Vagina (tissue), 2 donors: ENCODE measurements at regions not wholly inside any gene's neighbourhood (a gene's known extent, or its start where the extent isn't known, plus 50 kb on each side); places are given as distances from the start of the nearest gene placed in this dataset.

Experiments
- DNase-seq, 2 donors: peaks; one replicate each; pipeline ENCODE4 v3.0.0-alpha.2; 2017; ENCODE audit errors: extremely low spot score in 2 of 2
- H3K27ac ChIP-seq: fragments of 200-600 bp; sonication (generic); one replicate; pipeline ENCODE4 v1.5.1; 2019
- H3K27me3 ChIP-seq: fragments of 200-600 bp; sonication (generic); one replicate; pipeline ENCODE4 v1.5.1; 2019
- H3K36me3 ChIP-seq, 2 donors: fragments of 200-600 bp; sonication (generic); one replicate each; pipeline ENCODE4 v1.5.1; 2017 to 2019
- H3K4me1 ChIP-seq: fragments of 200-600 bp; sonication (generic); one replicate; pipeline ENCODE4 v1.5.1; 2019
- H3K4me3 ChIP-seq, 2 donors: fragments of 200-600 bp; sonication (generic); 1 replicate in 1 of 2; 2 replicates in 1 of 2; pipeline ENCODE4 v1.5.1; 2016 to 2019
- H3K9me3 ChIP-seq: fragments of 200-600 bp; sonication (generic); one replicate; pipeline ENCODE4 v1.5.1; 2019
- CTCF ChIP-seq, 3 experiments: fragments of 450-650 bp in 2 of 3; fragments of 200-600 bp in 1 of 3; sonication (generic) in 1 of 3; IDR thresholded peaks; one replicate each; pipeline ENCODE4 v1.5.1; 2017 to 2019; ENCODE audit warnings: antibody characterized with exemption in 3 of 3, mild to moderate bottlenecking in 2 of 3, moderate library complexity in 2 of 3
- POLR2A ChIP-seq, 2 donors: fragments of 450-650 bp; IDR thresholded peaks; one replicate each; pipeline ENCODE4 v1.6.1; 2017; ENCODE audit warnings: antibody characterized with exemption in 2 of 2, mild to moderate bottlenecking in 2 of 2, moderate library complexity in 2 of 2
- POLR2AphosphoS5 ChIP-seq, 2 donors: sonication (generic); formaldehyde crosslinking; IDR thresholded peaks; one replicate each; pipeline ENCODE4 v1.9.0; 2017; ENCODE audit warnings: antibody characterized with exemption in 2 of 2, mild to moderate bottlenecking in 2 of 2, low read depth in 1 of 2; ENCODE audit not compliant: insufficient read depth in 1 of 2
- intact Hi-C: fragments of 100-400 bp; cut with DNase I; formaldehyde crosslinking; loops from one replicate; pipeline ENCODE4 v1.15.1; 2023

- Histone ChIP-seq H3K27ac (no peak overlapping the region), H3K27me3 (no peaks in the 10 kb centered on the region), H3K9me3 (no peaks in the 10 kb centered on the region), H3K4me3 (no peak overlapping the region), H3K4me1 (peaks cover 13% of the 10 kb centered on the region), H3K36me3 (no peaks in the 10 kb centered on the region)
- peak in 1 of 2 donors; percentile 40 for DNase-seq
- intact Hi-C loops = no loop called here
- no peak for TF ChIP-seq CTCF (IDR thresholded peaks at IDR 0.05)
- TF ChIP-seq POLR2A (IDR thresholded peaks at IDR 0.05) = no peak
- TF ChIP-seq POLR2AphosphoS5 (IDR thresholded peaks at IDR 0.05; ENCODE audit: insufficient read depth in 1 of 2, low read depth in 1 of 2) = no peak
These were observed 239.7 kb downstream of the SH3BP4 start for GRCh38 chr2:235191486-235191885.

GRCh38 chr2:235191978-235192377 is 240.2 kb downstream of the SH3BP4 start:
- peak overlapping the region in 1 of 2 donors; percentile 24 for H3K4me3 ChIP-seq
- DNase-seq = peak in 1 of 2 donors; percentile 70
- H3K27ac ChIP-seq = no peak overlapping the region
- peak in 1 of 2 donors; percentile 38 for TF ChIP-seq POLR2AphosphoS5 (IDR thresholded peaks at IDR 0.05; ENCODE audit: insufficient read depth in 1 of 2, low read depth in 1 of 2)
- TF ChIP-seq CTCF (IDR thresholded peaks at IDR 0.05) = no peak
- no peaks in the 10 kb centered on the region for H3K27me3 ChIP-seq
- no peaks in the 10 kb centered on the region for H3K36me3 ChIP-seq
- intact Hi-C loops = no loop called here
- no peaks in the 10 kb centered on the region for H3K9me3 ChIP-seq
- peaks cover 13% of the 10 kb centered on the region for H3K4me1 ChIP-seq

- no peak for DNase-seq
- intact Hi-C loops = no loop called here
- H3K27me3 ChIP-seq = no peaks in the 10 kb centered on the region
- TF ChIP-seq CTCF (IDR thresholded peaks at IDR 0.05) = no peak
- no peak for TF ChIP-seq POLR2A (IDR thresholded peaks at IDR 0.05)
- TF ChIP-seq POLR2AphosphoS5 (IDR thresholded peaks at IDR 0.05; ENCODE audit: insufficient read depth in 1 of 2, low read depth in 1 of 2) = no peak
- H3K9me3 ChIP-seq = no peaks in the 10 kb centered on the region
- H3K4me3 ChIP-seq = no peak overlapping the region
- no peaks in the 10 kb centered on the region for H3K36me3 ChIP-seq
- peaks cover 13% of the 10 kb centered on the region for H3K4me1 ChIP-seq
- no peak overlapping the region for H3K27ac ChIP-seq
These were observed 242.5 kb downstream of the SH3BP4 start for GRCh38 chr2:235194351-235194750.

- Histone ChIP-seq H3K36me3 (no peaks in the 10 kb centered on the region), H3K4me3 (no peak overlapping the region), H3K27me3 (no peaks in the 10 kb centered on the region), H3K9me3 (no peaks in the 10 kb centered on the region), H3K27ac (no peak overlapping the region), H3K4me1 (peaks cover 17% of the 10 kb centered on the region)
- intact Hi-C loops = no loop called here
- DNase-seq = no peak
- no peak for TF ChIP-seq CTCF (IDR thresholded peaks at IDR 0.05)
- no peak for TF ChIP-seq POLR2AphosphoS5 (IDR thresholded peaks at IDR 0.05; ENCODE audit: insufficient read depth in 1 of 2, low read depth in 1 of 2)
- no peak for TF ChIP-seq POLR2A (IDR thresholded peaks at IDR 0.05)
These were observed 243.0 kb downstream of the SH3BP4 start for GRCh38 chr2:235194836-235195235.

GRCh38 chr2:235195921-235196320 is 244.1 kb downstream of the SH3BP4 start:
- H3K9me3 ChIP-seq = no peaks in the 10 kb centered on the region
- no peak overlapping the region for H3K4me3 ChIP-seq
- TF ChIP-seq POLR2A (IDR thresholded peaks at IDR 0.05) (no peak), CTCF (IDR thresholded peaks at IDR 0.05) (no peak), POLR2AphosphoS5 (IDR thresholded peaks at IDR 0.05; ENCODE audit: insufficient read depth in 1 of 2, low read depth in 1 of 2) (no peak)
- no peak overlapping the region for H3K27ac ChIP-seq
- peaks cover 21% of the 10 kb centered on the region for H3K4me1 ChIP-seq
- no peaks in the 10 kb centered on the region for H3K27me3 ChIP-seq
- no peak for DNase-seq
- intact Hi-C loops = no loop called here
- no peaks in the 10 kb centered on the region for H3K36me3 ChIP-seq
